Skeletal muscle tissue (tissue), 3 donors: ENCODE measurements at regions not wholly inside any gene's neighbourhood (a gene's known extent, or its start where the extent isn't known, plus 50 kb on each side); places are given as distances from the start of the nearest gene placed in this dataset.
"Not testable (repeated sequence)": the region's sequence is repeated elsewhere in the genome, so short reads cannot be mapped to it uniquely, and the experiment has no call there.

Experiments used
- H3K27ac ChIP-seq: one replicate; pipeline ENCODE4 v1.7.0; 2013; ENCODE audit warnings: mild to moderate bottlenecking, low read depth, low read length, inconsistent platforms
- H3K27me3 ChIP-seq, 3 donors: one replicate each; pipeline ENCODE4 v1.7.0; 2013; ENCODE audit warnings: low read length in 3 of 3; ENCODE audit not compliant: control insufficient read depth in 3 of 3, insufficient read depth in 3 of 3
- H3K36me3 ChIP-seq, 3 donors: one replicate each; pipeline ENCODE4 v1.7.0; 2013; ENCODE audit warnings: low read length in 3 of 3; ENCODE audit not compliant: control insufficient read depth in 3 of 3, insufficient read depth in 3 of 3
- H3K4me1 ChIP-seq, 3 donors: one replicate each; pipeline ENCODE4 v1.7.0; 2013; ENCODE audit warnings: low read length in 3 of 3, mild to moderate bottlenecking in 3 of 3; ENCODE audit not compliant: control insufficient read depth in 3 of 3, insufficient read depth in 3 of 3
- H3K4me3 ChIP-seq, 3 donors: one replicate each; pipeline ENCODE4 v1.7.0; 2013; ENCODE audit warnings: low read length in 3 of 3
- H3K9ac ChIP-seq, 3 donors: one replicate each; pipeline ENCODE4 v1.7.0; 2013; ENCODE audit warnings: low read length in 3 of 3, mild to moderate bottlenecking in 3 of 3, moderate library complexity in 2 of 3, low read depth in 1 of 3
- H3K9me3 ChIP-seq, 3 donors: one replicate each; pipeline ENCODE4 v1.7.0; 2013; ENCODE audit warnings: low read length in 3 of 3; ENCODE audit not compliant: control insufficient read depth in 3 of 3
- donor health status: Osteomylitis.

DNA sequence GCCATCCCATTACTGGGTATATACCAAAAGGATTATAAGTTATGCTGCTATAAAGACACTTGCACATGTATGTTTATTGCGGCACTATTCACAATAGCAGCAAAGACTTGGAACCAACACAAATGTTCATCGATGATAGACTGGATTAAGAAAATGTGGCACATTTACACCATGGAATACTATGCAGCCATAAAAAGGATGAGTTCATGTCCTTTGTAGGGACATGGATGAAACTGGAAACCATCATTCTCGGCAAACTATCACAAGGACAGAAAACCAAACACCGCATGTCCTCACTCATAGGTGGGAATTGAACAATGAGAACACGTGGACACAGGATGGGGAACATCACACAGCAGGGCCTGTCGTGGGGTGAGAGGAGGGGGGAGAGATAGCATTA lies 1057.6 kb downstream of the REEP3 start:
- not testable (repeated sequence) for H3K27ac ChIP-seq, H3K27me3 ChIP-seq, H3K36me3 ChIP-seq, H3K9me3 ChIP-seq, H3K4me3 ChIP-seq, H3K9ac ChIP-seq, H3K4me1 ChIP-seq

DNA sequence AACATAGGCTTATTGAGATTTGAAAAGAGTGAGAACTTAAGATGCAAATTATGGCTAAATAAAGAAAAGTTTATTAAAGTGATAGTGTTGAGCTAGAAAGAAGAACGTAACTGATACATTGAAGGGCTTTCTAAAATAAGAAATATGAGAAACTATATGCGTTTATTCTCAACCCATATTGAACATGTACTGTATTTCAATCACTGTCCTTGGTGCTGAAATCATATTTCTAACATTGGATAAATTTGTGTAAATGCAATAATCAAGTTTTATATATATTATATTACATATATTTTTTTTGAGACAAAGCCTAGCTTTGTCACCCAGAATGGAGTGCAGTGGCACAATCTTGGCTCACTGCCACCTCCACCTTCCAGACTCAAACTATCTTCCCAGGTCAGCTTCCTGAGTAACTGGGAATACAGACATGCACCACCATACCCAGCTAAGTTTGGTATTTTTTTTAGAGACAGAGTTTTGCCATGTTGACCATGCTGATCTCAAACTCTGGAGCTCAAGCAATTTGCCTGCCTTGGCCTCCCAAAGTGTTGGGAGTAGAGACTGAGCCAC lies 1065.8 kb downstream of the REEP3 start:
- no peak overlapping the region for H3K4me3 ChIP-seq

DNA sequence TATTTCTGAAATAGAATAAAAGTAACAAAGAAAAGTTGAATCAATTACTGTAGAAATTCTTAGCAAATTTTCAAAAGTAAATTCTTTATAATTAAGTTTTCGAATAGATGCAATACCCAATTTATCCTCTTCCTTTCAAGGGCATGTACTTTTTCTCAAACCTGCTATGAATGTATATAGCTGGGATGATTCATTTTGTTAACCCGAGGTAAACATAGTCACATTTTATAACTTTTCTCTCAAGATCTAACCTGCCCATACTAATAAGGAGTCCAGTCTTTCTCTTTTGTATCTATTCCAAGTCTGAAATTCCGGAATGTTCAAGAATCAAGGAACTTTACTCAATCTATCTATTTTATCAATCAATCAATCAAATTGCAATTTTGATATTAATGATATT lies 1072.9 kb downstream of the REEP3 start:
- Histone ChIP-seq H3K4me3 (no peak overlapping the region), H3K4me1 (no peaks in the 10 kb centered on the region), H3K9ac (no peak overlapping the region), H3K9me3 (no peaks in the 10 kb centered on the region), H3K27ac (no peak overlapping the region), H3K36me3 (no peaks in the 10 kb centered on the region), H3K27me3 (no peaks in the 10 kb centered on the region)

More for the DNA sequence above, 1065.8 kb downstream of the REEP3 start:
- H3K9me3 ChIP-seq, result no peaks in the 10 kb centered on the region
- H3K27ac ChIP-seq, result no peak overlapping the region
- no peaks in the 10 kb centered on the region for H3K36me3 ChIP-seq
- H3K4me1 ChIP-seq, result no peaks in the 10 kb centered on the region
- no peak overlapping the region for H3K9ac ChIP-seq
- no peaks in the 10 kb centered on the region for H3K27me3 ChIP-seq

DNA sequence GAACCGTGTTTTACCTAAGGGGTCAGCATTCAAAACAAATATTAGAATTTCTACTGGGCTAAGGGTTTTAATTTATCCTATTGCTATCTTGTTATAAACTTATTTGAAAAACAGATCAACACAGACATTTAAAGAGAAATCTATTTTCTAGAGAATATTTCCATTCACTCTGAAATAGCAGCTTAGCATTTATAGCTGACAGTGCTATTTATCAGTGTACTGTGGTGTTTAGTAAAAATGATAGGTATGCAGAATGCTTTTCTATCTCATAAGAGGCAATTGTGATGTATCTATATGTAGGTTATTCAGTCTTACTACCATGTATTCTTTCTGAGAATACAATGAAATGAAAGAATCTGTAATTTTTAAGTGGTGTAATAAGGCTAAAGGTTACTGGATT lies 1077.4 kb downstream of the REEP3 start:
- no peak overlapping the region for H3K4me3 ChIP-seq
- H3K9me3 ChIP-seq, result no peaks in the 10 kb centered on the region
- H3K36me3 ChIP-seq, result no peaks in the 10 kb centered on the region

DNA sequence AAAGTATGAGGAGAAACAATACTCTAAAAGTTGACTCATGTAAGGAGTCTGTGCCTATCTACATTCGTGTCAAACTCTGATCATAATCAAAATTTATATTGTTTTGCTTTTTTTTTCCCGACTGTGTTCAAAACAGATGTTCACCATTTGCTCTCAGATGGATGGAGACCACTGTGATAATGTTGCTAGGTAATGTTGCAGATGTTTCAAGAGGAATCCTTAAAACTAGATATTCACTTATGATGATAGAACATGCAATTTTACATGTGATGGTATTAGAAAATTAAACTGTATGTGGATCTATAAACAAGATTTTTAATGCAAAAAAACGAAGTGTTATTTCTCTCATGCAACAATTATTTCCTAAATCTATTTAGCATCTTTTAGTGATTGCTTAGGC lies 1080.1 kb downstream of the REEP3 start:
- H3K9ac ChIP-seq, result no peak overlapping the region
- H3K4me3 ChIP-seq, result no peak overlapping the region
- no peaks in the 10 kb centered on the region for H3K36me3 ChIP-seq
- H3K9me3 ChIP-seq, result no peaks in the 10 kb centered on the region
- no peaks in the 10 kb centered on the region for H3K27me3 ChIP-seq
- H3K27ac ChIP-seq, result no peak overlapping the region
- H3K4me1 ChIP-seq, result no peaks in the 10 kb centered on the region

More for the DNA sequence above, 1077.4 kb downstream of the REEP3 start:
- no peak overlapping the region for H3K27ac ChIP-seq
- H3K4me1 ChIP-seq, result no peaks in the 10 kb centered on the region
- no peak overlapping the region for H3K9ac ChIP-seq
- H3K27me3 ChIP-seq, result no peaks in the 10 kb centered on the region

DNA sequence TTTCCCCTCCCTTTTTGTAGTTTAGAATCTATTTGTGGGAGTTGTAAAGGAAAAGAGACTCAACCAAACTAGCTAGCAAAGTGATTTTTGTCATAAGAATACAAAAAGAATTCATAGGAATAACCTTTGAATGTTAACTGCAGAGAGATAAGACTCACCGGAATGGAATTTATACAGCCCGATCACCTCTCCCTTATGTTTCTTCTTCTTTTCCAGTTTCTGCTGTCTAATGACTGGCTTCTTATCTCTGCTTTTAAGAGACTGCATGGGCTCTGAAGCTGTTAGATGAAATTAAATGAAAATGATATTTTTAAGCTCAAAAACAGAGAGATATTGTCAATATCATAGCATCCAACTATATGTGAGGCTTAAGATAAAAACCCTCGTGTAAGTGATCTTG lies 1095.9 kb downstream of the REEP3 start:
- Histone ChIP-seq H3K36me3 (no peaks in the 10 kb centered on the region), H3K4me1 (no peaks in the 10 kb centered on the region), H3K27me3 (no peaks in the 10 kb centered on the region), H3K27ac (no peak overlapping the region), H3K4me3 (no peak overlapping the region), H3K9me3 (no peaks in the 10 kb centered on the region), H3K9ac (no peak overlapping the region)

DNA sequence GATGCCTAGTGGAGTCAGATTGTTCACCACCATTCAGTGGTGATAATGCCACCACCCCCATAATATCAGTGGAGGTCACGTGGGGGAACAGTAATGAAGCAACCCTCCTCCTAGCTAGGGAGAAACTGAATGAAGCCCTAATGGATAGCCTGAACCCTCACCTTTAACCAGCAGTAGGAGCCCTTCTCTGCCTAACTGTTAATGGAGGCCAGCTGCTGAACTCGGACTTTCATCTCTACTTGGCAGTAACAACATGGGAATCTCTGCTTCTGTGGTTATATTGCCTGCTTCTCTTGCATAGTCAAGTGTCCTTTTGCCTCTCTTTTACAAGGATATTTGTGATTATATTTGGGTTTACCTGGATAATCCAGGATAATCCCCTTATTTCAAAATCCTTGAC lies 1097.9 kb downstream of the REEP3 start:
- H3K4me1 ChIP-seq, result no peaks in the 10 kb centered on the region
- H3K4me3 ChIP-seq, result no peak overlapping the region
- no peaks in the 10 kb centered on the region for H3K27me3 ChIP-seq
- no peak overlapping the region for H3K9ac ChIP-seq
- no peak overlapping the region for H3K27ac ChIP-seq
- H3K9me3 ChIP-seq, result no peaks in the 10 kb centered on the region
- H3K36me3 ChIP-seq, result no peaks in the 10 kb centered on the region

DNA sequence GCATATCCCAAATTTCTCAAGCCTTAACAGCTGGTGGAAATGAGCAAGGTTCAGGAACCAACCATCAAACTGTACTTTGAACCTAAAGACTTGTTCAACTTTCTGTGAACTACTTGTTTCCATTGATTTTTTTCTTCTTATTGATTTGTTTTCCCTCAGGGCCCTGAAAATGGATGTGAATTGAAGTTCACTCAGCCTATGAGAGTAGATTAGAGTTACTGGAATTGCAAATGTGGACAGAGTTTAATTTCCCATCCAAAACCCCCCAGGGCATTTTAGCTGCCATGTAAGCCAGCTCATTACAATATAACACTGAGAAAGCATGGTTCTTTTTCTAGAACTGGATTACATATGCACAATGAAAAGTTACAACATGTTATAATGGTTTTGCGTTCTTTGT lies 1105.7 kb downstream of the REEP3 start:
- no peak overlapping the region for H3K9ac ChIP-seq

DNA sequence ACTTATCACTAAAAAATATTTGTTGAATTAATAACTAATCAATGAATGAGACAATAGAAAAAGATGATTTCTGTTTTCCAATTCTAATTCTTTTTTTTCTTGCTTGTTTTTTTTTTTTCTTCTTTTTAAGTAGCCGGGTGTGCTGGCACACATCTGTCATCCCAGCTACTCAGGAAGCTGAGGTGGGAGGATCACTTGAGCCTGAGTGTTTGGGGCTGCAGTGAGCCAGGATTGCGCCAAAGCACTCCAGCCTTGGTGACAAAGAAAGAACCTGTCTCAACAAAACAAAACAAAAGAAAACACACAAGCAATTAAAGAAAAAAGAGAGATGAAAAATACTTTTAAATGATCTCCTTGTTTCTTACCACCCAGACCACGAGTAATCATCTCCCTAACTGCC lies 1109.3 kb downstream of the REEP3 start:
- Histone ChIP-seq H3K4me3 (no peak overlapping the region), H3K27me3 (no peaks in the 10 kb centered on the region), H3K27ac (no peak overlapping the region), H3K9ac (no peak overlapping the region), H3K4me1 (no peaks in the 10 kb centered on the region), H3K9me3 (no peaks in the 10 kb centered on the region), H3K36me3 (no peaks in the 10 kb centered on the region)

More for the DNA sequence above, 1105.7 kb downstream of the REEP3 start:
- H3K4me3 ChIP-seq, result no peak overlapping the region
- no peak overlapping the region for H3K27ac ChIP-seq
- H3K27me3 ChIP-seq, result no peaks in the 10 kb centered on the region
- H3K36me3 ChIP-seq, result no peaks in the 10 kb centered on the region
- H3K9me3 ChIP-seq, result no peaks in the 10 kb centered on the region
- H3K4me1 ChIP-seq, result no peaks in the 10 kb centered on the region

DNA sequence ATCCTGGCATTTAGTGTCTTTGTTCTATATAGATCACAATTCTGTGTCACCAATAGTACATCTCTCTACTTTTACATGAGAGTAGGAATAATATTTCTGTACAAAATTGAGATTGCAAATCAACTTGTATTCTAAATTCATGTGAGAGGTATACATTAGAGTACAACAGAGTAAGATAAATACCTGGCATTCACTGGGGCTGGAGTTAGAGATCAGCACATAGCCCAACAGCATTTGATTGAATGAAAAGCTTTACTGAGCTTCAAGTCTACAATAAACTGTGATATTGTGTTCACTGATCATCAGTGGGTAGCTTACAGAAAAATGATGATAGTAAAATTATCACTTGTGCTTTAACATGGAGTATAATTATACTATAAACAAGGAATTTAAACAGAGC lies 1114.7 kb downstream of the REEP3 start:
- H3K4me3 ChIP-seq, result no peak overlapping the region
- no peaks in the 10 kb centered on the region for H3K27me3 ChIP-seq
- H3K9me3 ChIP-seq, result no peaks in the 10 kb centered on the region
- H3K4me1 ChIP-seq, result no peaks in the 10 kb centered on the region
- no peak overlapping the region for H3K27ac ChIP-seq
- no peak overlapping the region for H3K9ac ChIP-seq
- no peaks in the 10 kb centered on the region for H3K36me3 ChIP-seq

DNA sequence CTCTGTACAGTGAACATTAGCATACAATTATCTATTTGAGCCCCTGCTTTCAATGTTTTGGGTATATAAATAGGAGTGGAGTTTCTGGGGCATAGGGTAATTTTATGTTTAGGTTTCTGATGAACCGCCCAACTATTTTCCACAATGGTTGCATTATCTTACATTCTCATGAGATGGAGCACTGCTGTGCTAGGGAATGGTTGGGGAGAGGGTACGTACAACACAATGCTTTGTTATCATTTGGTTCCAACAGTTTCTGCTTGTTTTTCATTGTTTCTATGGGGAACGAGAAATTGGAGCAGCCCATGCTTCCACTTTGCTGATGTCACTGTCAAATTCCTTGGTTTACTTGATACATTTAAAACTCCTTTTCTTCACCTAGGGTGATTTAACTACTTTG lies 1115.3 kb downstream of the REEP3 start:
- no peaks in the 10 kb centered on the region for H3K36me3 ChIP-seq
- no peak overlapping the region for H3K27ac ChIP-seq
- no peak overlapping the region for H3K9ac ChIP-seq
- H3K4me3 ChIP-seq, result no peak overlapping the region
- no peaks in the 10 kb centered on the region for H3K4me1 ChIP-seq
- H3K27me3 ChIP-seq, result no peaks in the 10 kb centered on the region
- H3K9me3 ChIP-seq, result no peaks in the 10 kb centered on the region
